GM13977 (cell line): ENCODE measurements at regions not wholly inside any gene's neighbourhood (a gene's known extent, or its start where the extent isn't known, plus 50 kb on each side); places are given as distances from the start of the nearest gene placed in this dataset.

ENCODE experiments used
- DNase-seq: peaks from one replicate; pipeline ENCODE4 v3.0.0; 2012; ENCODE audit warnings: low spot score
- in situ Hi-C: fragments of 300-500 bp; cut with MboI; formaldehyde crosslinking; loops from one replicate; pipeline ENCODE4 v1.12.0; 2022; ENCODE audit warnings: low sequenced_read_pairs, low pct_unique_long_range_greater_than_20kb, mixed read lengths, inconsistent platforms; ENCODE audit not compliant: unreplicated experiment
- TF ChIP-seq, protein P1 (sequence below): IDR thresholded peaks from 2 replicates; pipeline ENCODE4 v1.5.1; 2012; ENCODE audit warnings: mild to moderate bottlenecking, control low read depth; ENCODE audit not compliant: insufficient read depth; ENCODE audit errors: extremely low read depth, missing control alignments

DNA sequence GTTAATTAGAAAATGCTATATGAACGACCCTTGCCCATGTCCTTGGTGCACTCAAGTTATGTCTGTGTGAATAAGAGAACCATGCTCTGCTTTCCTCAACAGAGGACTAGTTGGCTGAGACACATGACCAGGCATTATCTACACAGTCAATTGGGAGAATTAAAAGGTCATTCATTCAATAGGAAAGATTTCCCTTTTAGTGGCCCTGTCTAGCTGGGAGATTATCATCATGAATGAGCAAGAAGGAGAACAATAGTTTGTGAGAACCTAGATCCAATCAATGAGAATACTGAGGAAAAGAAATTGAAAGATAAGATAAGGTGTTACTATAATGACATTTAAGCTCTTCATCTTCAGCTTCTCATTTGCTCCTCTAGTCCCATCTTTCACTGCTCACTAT, 1033.4 kb upstream of the LCORL start:
- in situ Hi-C loops = no loop called here
- DNase-seq = no peak
- TF ChIP-seq, protein P1, sequence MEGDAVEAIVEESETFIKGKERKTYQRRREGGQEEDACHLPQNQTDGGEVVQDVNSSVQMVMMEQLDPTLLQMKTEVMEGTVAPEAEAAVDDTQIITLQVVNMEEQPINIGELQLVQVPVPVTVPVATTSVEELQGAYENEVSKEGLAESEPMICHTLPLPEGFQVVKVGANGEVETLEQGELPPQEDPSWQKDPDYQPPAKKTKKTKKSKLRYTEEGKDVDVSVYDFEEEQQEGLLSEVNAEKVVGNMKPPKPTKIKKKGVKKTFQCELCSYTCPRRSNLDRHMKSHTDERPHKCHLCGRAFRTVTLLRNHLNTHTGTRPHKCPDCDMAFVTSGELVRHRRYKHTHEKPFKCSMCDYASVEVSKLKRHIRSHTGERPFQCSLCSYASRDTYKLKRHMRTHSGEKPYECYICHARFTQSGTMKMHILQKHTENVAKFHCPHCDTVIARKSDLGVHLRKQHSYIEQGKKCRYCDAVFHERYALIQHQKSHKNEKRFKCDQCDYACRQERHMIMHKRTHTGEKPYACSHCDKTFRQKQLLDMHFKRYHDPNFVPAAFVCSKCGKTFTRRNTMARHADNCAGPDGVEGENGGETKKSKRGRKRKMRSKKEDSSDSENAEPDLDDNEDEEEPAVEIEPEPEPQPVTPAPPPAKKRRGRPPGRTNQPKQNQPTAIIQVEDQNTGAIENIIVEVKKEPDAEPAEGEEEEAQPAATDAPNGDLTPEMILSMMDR = no peak

- TF ChIP-seq, protein P1 = no peak
- in situ Hi-C loops = no loop called here
- no peak for DNase-seq
Measured at GRCh38 chr4:19051831-19052230, 1030.3 kb upstream of the LCORL start.

DNA sequence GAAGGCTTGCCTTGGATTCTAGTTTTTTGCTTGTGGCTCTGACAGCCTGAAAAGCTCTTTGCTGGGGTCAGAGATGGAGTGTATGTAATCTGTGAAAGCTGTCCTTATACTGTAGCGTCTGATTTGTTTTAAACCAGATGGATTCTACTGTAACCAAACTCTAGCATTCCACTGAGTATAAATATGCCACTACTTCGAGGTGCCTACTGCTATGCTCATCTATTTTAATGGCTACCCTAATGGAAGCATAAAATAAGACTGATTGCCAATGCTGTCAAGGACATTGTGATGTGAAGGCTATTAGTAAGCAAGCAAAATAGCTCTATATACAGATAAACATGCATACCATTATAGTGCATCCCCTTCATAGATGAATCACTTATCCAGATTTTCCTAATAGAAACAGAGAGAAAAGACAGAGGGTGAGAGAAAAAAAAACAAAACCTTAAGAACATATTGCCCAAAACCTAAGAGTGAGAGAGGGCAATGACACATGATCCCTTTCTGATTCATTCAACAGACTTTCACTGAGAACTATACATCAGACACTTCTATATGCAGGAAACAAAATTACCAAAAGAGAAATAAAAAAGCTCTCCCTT, 1025.8 kb upstream of the LCORL start:
- DNase-seq = no peak
- TF ChIP-seq, protein P1 = no peak
- in situ Hi-C loops = no loop called here

DNA sequence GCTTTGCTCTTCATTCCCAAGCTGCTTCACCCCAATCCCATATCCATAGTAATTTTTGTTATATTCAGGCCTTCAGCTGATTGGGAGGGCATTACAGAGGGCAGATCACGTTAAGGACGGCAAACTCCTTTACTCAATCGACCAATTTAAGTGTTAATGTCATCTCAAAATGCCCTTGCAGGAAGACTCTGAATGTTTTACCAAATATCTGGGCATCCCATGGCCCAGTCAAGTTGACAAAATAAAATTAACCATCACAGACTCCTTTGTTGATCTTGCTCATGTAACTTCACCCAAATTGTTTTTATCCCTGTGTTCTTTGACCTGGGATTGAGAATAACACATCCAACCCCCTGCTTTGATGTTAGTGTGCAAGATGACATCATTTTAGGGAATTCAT, 1018.3 kb upstream of the LCORL start:
- TF ChIP-seq, protein P1 = no peak
- no peak for DNase-seq
- in situ Hi-C loops = no loop called here

GRCh38 chr4:19038231-19038630, 1016.7 kb upstream of the LCORL start:
- DNase-seq = no peak
- in situ Hi-C loops = no loop called here
- TF ChIP-seq, protein P1 = no peak

- DNase-seq = no peak
- in situ Hi-C loops = no loop called here
- TF ChIP-seq, protein P1 = no peak
Measured at GRCh38 chr4:19033816-19034733, 1012.5 kb upstream of the LCORL start.
